Globus pallidus (tissue), 1 donor: ENCODE measurements at regions not wholly inside any gene's neighbourhood (a gene's known extent, or its start where the extent isn't known, plus 50 kb on each side); places are given as distances from the start of the nearest gene placed in this dataset.
"Not testable (repeated sequence)": the region's sequence is repeated elsewhere in the genome, so short reads cannot be mapped to it uniquely, and the experiment has no call there.

Experiments
- DNase-seq: peaks from one replicate; pipeline ENCODE4 v3.0.0-alpha.2; 2015; ENCODE audit warnings: low spot score

DNA sequence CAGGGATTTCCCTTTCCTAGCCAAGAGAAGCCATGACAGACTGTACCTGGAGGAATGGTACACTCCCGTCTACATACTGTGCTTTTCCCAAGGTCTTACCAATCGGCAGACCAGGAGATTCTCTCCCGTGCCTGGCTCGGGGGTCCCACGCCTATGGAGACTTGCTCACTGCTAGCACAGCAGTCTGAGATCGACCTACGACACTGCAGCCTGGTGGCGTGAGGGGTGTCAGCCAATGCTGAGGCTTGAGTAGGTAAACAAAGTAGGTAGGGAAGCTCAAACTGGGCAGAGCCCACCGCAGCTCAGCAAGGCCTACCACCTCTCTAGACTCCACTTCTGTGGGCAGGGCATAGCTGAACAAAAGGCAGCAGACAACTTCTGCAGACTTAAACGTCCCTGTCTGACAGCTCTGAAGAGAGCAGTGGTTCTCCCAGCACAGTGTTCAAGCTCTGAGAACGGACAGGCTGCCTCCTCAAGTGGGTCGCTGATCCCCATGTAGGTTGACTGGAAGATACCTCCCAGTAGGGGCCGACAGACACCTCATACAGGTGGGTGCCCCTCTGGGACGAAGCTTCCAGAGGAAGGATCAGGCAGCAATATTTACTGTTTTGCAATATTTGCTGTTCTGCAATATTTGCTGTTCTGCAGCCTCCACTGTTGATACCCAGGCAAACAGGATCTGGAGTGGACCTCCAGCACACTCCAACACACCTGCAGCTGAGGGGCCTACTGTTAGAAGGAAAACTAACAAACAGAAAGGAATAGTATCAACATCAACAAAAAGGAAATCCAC is 270.4 kb upstream of the TLE3 start:
- DNase-seq, result not testable (repeated sequence)

DNA sequence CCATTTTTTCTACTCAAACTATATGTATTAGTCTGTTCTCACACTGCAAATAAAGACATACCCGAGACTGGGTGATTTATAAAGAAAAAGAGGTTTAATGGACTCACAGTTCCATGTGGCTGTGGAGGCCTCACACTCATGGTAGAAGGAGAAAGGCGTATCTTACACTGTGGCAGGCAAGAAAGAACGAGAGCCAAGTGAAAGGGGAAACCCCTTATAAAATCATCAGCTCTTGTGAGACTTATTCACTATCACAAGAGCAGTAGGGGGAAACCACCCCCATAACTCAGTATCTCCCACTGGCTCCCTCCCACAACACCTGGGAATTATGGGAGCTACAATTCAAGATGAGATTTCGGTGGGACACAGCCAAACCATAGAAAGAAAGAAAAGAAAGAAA is 266.3 kb upstream of the TLE3 start:
- DNase-seq, result not testable (repeated sequence)

DNA sequence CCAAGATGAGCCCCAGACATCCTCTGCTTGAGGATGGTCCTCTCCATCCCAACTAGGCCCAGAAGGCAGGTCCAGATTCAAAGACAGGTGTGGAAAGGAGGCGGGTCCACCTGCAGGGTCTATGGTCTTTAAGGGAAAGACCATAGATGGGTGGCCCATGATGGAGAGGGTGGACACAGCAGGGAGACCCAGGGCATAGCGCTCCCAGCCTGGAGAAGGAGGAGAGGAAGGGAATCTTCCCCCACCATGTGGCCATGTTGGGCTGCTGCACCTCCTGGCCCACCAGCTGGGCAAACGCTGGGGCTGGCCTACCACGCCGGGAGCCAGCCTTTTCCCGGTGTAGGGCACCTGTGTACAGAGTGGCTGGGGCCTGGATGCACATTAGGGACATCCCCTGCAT is 265.2 kb upstream of the TLE3 start:
- DNase-seq, result no peak

DNA sequence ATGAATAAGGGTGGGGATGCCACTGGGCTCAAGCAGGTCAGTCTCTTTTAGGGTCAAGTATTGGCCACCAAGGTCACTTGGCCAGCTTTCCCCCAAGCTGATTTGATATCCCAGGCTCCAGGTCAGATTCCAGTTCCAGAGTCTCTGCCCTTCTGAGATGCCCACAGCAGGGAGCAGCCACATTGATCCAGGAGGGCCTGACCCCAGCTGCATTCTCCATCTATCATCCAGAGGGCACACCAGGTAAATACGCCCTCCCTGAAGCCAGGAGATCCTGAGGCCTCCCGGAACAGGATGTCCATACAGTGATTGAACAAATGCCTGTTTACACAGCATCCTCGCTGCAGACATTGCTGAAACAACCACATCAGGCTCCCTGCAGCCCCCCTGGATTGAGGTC is 264.6 kb upstream of the TLE3 start:
- no peak for DNase-seq

DNA sequence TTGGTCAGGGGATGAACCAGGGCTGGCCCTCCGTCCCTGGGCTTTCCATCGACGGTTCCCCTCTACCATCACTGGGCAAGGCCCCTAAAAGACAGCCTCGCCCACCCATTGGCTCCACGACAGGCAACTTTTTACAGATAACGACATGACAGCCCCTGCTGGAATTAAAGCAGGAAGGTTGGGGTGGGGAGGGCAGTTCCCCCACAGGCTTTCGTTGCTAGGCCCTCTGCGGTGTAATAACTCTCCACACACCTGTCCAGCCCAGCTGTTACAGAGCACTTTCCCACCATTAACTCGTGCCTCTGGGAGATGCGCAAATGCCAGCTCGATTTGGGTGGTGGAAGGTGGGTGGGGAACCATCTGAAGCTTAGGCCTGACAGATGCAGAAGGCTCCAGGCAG is 264.2 kb upstream of the TLE3 start:
- no peak for DNase-seq

DNA sequence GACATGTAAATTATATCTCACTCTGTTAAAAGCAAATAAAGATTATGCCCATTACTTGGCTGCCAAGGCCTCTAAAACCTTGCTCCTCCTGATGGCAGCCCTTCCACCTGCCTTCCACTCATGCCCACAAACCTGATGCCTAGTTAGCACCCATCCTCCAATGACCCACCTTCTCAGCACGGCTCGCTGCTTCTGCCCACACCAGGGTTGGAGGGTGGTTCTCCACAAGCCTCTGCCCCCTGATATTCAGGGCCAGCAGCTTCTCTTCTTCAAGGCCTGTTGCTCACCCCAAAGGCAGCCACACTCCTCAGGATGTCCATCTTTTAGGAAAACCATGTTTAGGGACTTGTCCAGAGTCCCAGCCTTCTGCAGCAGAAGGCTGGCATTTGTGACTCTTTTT is 263.4 kb upstream of the TLE3 start:
- DNase-seq, result no peak

DNA sequence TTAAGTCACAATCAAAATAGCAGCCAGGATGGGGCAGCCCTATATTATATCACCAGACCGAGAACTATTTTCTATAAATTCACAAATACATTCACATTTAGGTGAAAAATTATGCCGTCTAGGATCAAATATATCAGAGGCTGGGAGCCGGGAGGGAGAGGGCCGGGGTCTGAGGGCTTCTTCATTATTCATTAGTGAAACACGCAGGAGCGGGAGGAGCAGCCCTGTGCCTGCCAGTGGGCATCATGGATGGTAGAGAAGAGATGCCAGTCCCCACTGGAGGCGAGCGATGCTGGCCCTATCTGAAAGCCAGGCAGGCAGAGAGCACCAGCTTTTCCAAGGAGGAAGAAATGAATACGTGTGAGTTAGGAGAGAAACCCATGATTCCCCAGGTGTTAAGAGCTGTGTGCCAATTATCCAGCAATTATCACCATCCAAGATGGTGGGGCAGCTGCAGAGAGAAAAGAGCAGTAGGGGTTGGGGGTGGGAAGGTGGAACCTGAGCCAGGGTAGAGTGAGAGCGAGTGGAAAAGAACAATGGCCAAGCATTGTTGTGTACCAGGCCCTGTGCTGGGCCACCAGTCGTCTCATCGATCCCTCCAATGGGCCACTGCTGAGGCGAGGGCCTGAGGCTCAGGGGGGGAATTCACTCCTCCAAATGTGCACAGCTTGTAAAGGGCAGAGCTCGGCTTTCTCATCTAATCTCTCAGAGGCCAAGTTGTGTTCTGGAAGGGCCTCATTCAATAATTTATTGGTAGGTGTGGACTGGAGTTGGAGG is 261.3 kb upstream of the TLE3 start:
- no peak for DNase-seq

DNA sequence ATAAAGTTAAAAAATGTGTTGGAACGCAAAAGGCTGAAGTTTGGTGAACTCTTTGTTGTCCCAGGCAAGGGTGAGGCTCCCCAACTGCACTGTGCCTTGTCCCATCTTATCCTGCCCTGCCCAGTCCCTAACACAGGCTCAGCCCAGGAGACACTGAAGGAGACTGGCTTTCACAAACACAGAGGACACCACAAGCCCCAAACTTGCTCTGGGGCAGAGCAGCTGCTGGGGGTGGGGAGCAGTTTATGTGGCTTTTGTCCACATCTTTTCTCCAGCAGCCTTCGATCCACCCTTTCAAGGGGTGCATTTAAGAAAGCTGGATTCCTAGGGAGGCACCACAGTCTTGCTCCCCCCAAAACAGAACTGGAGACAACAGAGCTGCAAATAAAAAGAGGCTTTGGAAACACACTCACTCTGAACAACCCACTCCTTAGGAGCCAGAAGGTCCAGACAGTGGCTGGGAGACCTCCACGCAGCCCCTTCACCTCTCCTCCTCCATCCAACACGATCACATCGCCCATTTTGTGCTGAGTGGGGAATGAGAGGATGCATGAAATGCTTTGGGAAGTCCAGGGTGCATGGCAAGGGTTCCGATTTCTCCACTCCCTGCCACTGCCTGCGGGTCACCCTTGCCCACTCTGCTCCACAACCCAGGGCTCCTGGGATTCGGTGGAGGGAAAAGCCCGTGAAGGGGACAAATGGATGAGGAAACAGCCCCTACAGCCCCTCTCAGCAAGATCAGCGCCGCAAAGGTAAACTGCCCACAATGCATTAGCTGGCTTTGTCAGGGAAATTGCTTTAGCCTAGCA is 260.5 kb upstream of the TLE3 start:
- DNase-seq, result no peak

DNA sequence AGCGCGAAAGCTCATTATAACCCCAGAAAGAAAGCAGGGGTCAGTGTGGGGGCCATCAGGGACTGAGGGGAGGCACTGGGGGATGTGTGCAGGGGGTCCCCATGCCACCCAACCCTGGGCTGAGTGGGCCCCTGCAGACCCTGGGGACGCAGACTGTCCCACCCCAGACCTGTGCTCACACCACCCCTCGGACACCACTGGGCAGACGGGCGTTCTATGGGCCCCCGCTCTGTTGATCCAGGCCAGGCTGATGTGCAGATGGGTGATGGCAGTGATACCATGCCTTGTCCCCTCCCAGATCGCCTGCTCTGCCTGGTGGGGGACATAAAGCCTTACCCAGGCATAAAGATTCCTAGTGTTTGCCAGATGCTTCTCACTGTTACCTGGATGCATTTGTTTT is 259.7 kb upstream of the TLE3 start:
- no peak for DNase-seq

DNA sequence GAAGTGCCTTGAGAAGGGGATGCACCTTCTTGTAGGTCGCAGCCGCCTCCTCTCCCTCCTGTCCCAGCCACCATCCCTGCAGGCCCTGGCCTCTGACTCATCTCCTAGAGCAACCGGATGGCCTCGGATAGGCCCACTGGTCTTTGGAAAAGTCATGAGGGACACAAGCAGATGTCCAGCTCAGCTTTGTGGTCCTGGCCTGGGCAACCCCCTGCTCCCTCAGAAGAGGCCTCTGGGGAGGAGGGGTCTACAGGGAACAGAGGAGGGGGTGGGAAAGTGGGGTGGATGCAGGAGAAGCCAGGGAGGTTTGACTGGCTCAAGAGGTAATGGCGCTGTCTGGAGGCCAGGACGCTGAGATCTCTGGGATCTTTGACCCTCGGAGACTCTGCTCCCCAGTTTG is 259.2 kb upstream of the TLE3 start:
- DNase-seq, result no peak

- DNase-seq, result no peak
Measured at GRCh38 chr15:70356062-70356860, 258.5 kb upstream of the TLE3 start.

DNA sequence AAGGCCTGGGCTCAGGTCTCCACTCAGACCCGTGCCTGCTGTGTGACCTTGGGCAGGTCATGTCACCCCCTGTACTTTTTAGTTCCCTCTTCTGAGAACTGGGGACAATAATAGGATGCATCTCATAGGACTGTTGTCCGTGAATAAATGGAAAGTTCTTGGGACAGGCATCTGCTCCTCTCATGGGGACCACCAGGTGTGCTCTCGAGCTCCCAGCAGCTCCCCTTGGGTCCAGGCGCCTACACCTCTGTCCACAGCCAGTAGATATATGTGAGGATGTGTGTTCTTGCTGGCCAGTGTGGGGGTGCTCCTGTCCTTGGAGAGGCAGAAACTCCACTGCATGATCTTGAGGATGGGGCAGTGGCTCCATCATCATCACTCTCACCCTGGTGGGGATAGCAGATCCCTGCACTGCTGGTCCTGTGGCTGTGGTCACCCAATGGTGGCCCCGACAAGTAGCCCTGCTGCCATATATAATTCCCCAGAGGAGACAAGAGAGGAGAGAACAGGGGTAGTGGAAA is 257.6 kb upstream of the TLE3 start:
- no peak for DNase-seq

DNA sequence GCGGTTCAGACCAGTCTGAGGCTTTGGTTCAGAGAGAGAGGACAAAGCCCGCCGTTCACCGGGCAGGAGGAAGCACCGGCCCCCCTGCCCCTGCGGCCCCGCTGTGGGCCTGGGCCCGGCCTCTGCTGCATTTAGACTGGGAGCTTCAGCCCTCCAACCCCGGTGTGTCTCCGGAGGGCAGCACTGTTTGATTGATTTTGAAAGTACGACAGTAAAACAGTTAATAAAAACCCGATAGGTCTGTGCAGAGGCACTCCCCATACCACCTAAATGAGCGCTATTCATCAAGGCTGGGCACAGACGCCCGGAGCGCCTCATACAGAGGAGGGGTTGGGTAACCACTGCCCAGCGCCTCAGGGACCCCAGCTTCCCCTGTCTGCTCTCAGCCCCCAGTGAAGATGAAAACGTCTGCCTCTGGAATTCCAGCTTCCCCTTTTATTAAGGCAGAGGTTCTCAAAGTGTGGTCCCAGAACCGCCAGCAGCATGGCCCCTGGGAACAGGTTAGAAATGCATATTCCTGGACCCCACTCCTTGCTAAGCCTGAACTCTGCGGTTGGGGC is 256.7 kb upstream of the TLE3 start:
- no peak for DNase-seq

- no peak for DNase-seq
Measured at GRCh38 chr15:70353606-70354345, 256.1 kb upstream of the TLE3 start.

DNA sequence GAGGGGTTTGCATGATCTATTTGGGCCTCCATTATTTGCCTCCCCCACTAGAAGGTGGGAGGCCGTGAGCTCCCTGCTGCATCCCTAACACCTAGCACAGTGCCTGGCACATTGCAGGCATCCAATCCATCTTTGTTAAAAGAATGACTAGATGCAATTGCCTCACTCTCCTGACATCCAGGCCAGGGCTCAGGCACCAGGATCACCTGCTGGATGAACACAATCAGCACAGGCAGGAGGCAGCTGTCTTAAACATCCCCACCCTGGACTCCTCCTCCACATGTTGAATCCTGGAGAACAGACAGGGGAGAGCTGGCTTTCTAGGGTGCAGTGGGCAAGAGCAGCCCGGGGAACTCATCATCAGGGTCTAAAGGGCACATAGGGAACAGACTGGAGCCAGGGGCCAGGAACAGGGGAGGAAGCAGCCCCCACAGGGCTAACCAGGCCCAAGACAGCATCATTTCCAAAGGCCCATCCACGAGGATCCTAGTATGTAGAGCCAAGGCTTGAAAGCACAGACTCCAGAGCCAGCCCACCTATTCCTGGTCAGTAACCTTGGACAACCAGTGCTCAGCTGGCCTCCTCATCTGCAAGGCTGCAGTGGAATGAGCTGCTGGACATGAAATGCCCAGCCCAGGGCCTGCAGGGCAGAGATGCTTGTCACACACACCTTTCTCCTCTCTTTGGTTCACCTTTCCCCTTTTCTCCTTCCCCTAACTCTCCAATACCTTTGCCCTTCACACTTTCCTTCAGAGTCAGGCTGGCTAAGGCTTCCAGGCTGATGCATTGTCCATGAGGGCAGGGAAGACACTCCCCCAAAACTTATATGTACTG is 254.4 kb upstream of the TLE3 start:
- DNase-seq, result no peak

GRCh38 chr15:70351391-70351790 is 253.7 kb upstream of the TLE3 start:
- no peak for DNase-seq

GRCh38 chr15:70348581-70349344 is 251.0 kb upstream of the TLE3 start:
- DNase-seq, result peak; percentile 54

DNA sequence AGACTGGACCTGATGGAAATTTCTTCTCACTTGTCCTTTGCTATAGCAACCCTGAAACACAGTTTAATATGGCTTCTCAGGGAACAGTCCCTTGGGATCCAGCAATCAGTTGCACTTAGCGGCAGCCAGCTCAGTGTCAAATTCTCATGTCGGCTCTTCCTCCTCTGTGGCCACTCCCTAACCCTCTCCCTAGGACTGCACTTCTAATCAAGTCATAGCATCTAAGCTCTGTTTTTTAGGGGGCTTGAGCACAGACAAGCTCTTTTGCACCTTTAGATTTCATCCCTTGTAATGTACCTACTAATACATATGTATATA is 250.5 kb upstream of the TLE3 start:
- DNase-seq, result no peak
